GM12878 (cell line): ENCODE measurements at regions not wholly inside any gene's neighbourhood (a gene's known extent, or its start where the extent isn't known, plus 50 kb on each side); places are given as distances from the start of the nearest gene placed in this dataset.

Experiments used
- ATF3 ChIP-seq: IDR thresholded peaks from 2 replicates; pipeline ENCODE4 v1.6.1; 2011; ENCODE audit warnings: low read depth, mild to moderate bottlenecking, low read length, moderate library complexity, borderline replicate concordance; ENCODE audit errors: extremely low read depth
- CEBPB ChIP-seq, 2 experiments: fragments of 150-350 bp in 1 of 2; IDR thresholded peaks; 2 replicates each; pipeline ENCODE4 v1.6.1; 2012 to 2014; ENCODE audit warnings: low read depth in 2 of 2, low read length in 2 of 2, borderline replicate concordance in 1 of 2, inconsistent platforms in 1 of 2
- EZH2 ChIP-seq: IDR thresholded peaks from 2 replicates; pipeline ENCODE4 v1.6.1; 2012; ENCODE audit warnings: low read depth, mild to moderate bottlenecking, control low read depth, inconsistent platforms, low read length, borderline replicate concordance; ENCODE audit not compliant: control insufficient read depth
- GABPA ChIP-seq: IDR thresholded peaks from 2 replicates; pipeline ENCODE4 v1.6.1; 2014; ENCODE audit warnings: antibody characterized with exemption, low read depth, mild to moderate bottlenecking, inconsistent platforms
- NBN ChIP-seq: fragments of 450-650 bp; IDR thresholded peaks from 2 replicates; pipeline ENCODE4 v1.6.1; 2016
- ZNF384 ChIP-seq: IDR thresholded peaks from 2 replicates; pipeline ENCODE4 v1.6.1; 2012; ENCODE audit warnings: low read depth, mild to moderate bottlenecking, low read length, improper control_type of control experiment, borderline replicate concordance

GRCh38 chr6:134416418-134417154, 98.7 kb upstream of the SGK1 start:
- TF ChIP-seq ZNF384 (no peak), CEBPB (IDR thresholded peaks at IDR 0.05; ENCODE audit: borderline replicate concordance in 1 of 2, low read depth in 2 of 2, low read length in 2 of 2) (no peak), EZH2 (no peak), NBN (no peak), ATF3 (no peak), GABPA (no peak)
